Panc1 (cell line): ENCODE measurements at regions not wholly inside any gene's neighbourhood (a gene's known extent, or its start where the extent isn't known, plus 50 kb on each side); places are given as distances from the start of the nearest gene placed in this dataset.

ENCODE experiments used
- POLR2AphosphoS5 ChIP-seq: IDR thresholded peaks from 2 replicates; pipeline ENCODE4 v1.6.1; 2012; ENCODE audit warnings: mild to moderate bottlenecking, low read depth, low read length, moderate library complexity
- TCF7L2 ChIP-seq: IDR thresholded peaks from 2 replicates; pipeline ENCODE4 v1.6.1; 2011; ENCODE audit warnings: mild to moderate bottlenecking, low read depth, low read length, inconsistent platforms
- TF ChIP-seq, protein P1 (sequence below): fragments of 450-650 bp; IDR thresholded peaks from 2 replicates; pipeline ENCODE4 v1.5.1; 2017; ENCODE audit warnings: mild to moderate bottlenecking

DNA sequence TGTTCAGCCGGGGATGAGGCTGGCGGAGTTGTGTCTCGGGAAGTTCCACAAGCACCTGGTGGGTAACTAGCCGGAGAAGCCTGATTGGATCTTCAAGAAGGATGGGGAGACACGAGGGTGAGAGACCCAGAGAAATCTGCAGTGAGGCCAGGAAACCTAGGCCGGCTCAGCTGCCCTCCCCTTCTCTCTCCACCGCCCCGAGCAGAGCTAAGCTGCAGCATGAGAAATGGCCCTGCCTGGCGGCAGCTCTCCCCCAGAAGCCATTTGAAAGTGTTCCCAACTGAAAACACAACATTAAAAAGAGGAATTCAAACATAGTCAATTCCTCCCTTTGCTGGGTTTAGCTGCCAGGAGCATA lies 77.8 kb upstream of the SHISAL1 start:
- TF ChIP-seq, protein P1, sequence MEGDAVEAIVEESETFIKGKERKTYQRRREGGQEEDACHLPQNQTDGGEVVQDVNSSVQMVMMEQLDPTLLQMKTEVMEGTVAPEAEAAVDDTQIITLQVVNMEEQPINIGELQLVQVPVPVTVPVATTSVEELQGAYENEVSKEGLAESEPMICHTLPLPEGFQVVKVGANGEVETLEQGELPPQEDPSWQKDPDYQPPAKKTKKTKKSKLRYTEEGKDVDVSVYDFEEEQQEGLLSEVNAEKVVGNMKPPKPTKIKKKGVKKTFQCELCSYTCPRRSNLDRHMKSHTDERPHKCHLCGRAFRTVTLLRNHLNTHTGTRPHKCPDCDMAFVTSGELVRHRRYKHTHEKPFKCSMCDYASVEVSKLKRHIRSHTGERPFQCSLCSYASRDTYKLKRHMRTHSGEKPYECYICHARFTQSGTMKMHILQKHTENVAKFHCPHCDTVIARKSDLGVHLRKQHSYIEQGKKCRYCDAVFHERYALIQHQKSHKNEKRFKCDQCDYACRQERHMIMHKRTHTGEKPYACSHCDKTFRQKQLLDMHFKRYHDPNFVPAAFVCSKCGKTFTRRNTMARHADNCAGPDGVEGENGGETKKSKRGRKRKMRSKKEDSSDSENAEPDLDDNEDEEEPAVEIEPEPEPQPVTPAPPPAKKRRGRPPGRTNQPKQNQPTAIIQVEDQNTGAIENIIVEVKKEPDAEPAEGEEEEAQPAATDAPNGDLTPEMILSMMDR = no peak
- TF ChIP-seq POLR2AphosphoS5 (no peak), TCF7L2 (no peak)
